ENCODE measurements at regions not wholly inside any gene's neighbourhood (a gene's known extent, or its start where the extent isn't known, plus 50 kb on each side); places are given as distances from the start of the nearest gene placed in this dataset.
A peak's percentile ranks its signal among the peaks of the same experiment; 100 is the strongest.

- 96% methylated on average over 10 of the region's 10 CpGs for WGBS (ENCODE audit: insufficient coverage)
- Histone ChIP-seq H3K9me3 (ENCODE audit: control extremely low read depth in 1 of 5, control insufficient read depth in 4 of 5, insufficient read depth in 2 of 5, low read depth in 1 of 5, low read length in 4 of 5) (peaks cover 0 to 5% (median 2%) of the 10 kb centered on the region in 5 experiments), H3K27ac (ENCODE audit: insufficient read depth in 1 of 2, low read depth in 1 of 2, low read length in 2 of 2, poor library complexity in 1 of 2, severe bottlenecking in 2 of 2) (no peak overlapping the region), H3K36me3 (ENCODE audit: control insufficient read depth in 4 of 4, insufficient read depth in 4 of 4, low read length in 3 of 4) (no peaks in the 10 kb centered on the region), H3K4me3 (ENCODE audit: control insufficient read depth in 1 of 7, extremely low read depth in 1 of 7, insufficient read depth in 4 of 7, low read depth in 2 of 7, low read length in 6 of 7) (no peak overlapping the region), H3K27me3 (replicated peaks in 2 of 5; ENCODE audit: control insufficient read depth in 4 of 5, insufficient read depth in 5 of 5, low read length in 4 of 5) (peaks cover 0 to 19% (median 6%) of the 10 kb centered on the region in 5 experiments), H3K4me1 (ENCODE audit: control extremely low read depth in 1 of 4, control insufficient read depth in 4 of 4, insufficient read depth in 4 of 4, low read length in 3 of 4) (peaks cover 3 to 14% (median 9%) of the 10 kb centered on the region in 4 experiments)
- ChIA-PET CTCF (interaction anchor here (0.6 to 1.8 kb wide), 4 partner anchors 9 to 705 kb away, joined by 3 to 4 read pairs (median 3); no protein-coding TSS in a partner anchor), POLR2A (no interaction called here)
- no peak for DNase-seq
Observed at GRCh38 chr11:32331098-32331497, 104.2 kb downstream of the WT1 start.

DNA sequence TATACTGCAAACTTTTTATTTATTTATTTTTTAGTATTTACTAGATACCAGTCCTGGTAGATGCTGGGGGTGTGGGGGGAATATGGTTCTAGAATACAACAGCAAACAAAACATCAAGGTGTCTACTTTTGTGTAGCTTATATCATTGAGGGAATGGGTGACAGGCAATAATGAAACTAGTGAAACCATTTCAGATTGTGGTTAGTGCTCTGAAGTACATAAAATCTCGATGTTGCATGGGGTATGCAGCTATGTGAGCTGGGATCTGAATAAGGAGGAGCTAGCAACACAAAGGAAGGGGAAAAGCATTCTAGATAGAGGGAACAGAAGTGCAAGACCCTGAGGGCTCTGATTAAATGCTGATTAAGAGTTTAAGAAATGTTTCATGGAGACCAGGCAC is 103.5 kb downstream of the WT1 start:
- Histone ChIP-seq H3K4me1 (ENCODE audit: control extremely low read depth in 1 of 4, control insufficient read depth in 4 of 4, insufficient read depth in 4 of 4, low read length in 3 of 4) (peaks cover 3 to 14% (median 9%) of the 10 kb centered on the region in 4 experiments), H3K9me3 (ENCODE audit: control extremely low read depth in 1 of 5, control insufficient read depth in 4 of 5, insufficient read depth in 2 of 5, low read depth in 1 of 5, low read length in 4 of 5) (peaks cover 0 to 5% (median 2%) of the 10 kb centered on the region in 5 experiments), H3K4me3 (ENCODE audit: control insufficient read depth in 1 of 7, extremely low read depth in 1 of 7, insufficient read depth in 4 of 7, low read depth in 2 of 7, low read length in 6 of 7) (no peak overlapping the region), H3K27ac (ENCODE audit: insufficient read depth in 1 of 2, low read depth in 1 of 2, low read length in 2 of 2, poor library complexity in 1 of 2, severe bottlenecking in 2 of 2) (no peak overlapping the region), H3K36me3 (ENCODE audit: control insufficient read depth in 4 of 4, insufficient read depth in 4 of 4, low read length in 3 of 4) (no peaks in the 10 kb centered on the region), H3K27me3 (replicated peaks in 2 of 5; ENCODE audit: control insufficient read depth in 4 of 5, insufficient read depth in 5 of 5, low read length in 4 of 5) (peaks cover 0 to 20% (median 6%) of the 10 kb centered on the region in 5 experiments)
- 73% methylated on average over 1 of the region's 1 CpG for whole genome bisulfite sequencing (ENCODE audit: insufficient coverage)
- no peak for DNase-seq
- POLR2A ChIA-PET: no interaction called here
- CTCF ChIA-PET: interaction anchor here (0.7 to 1.1 kb wide), 3 partner anchors 9 to 11 kb away, joined by 3 read pairs; no protein-coding TSS in a partner anchor

GRCh38 chr11:32332990-32333319 is 102.4 kb downstream of the WT1 start:
- H3K27ac ChIP-seq (ENCODE audit: insufficient read depth in 1 of 2, low read depth in 1 of 2, low read length in 2 of 2, poor library complexity in 1 of 2, severe bottlenecking in 2 of 2): no peak overlapping the region
- H3K4me1 ChIP-seq (ENCODE audit: control extremely low read depth in 1 of 4, control insufficient read depth in 4 of 4, insufficient read depth in 4 of 4, low read length in 3 of 4): peaks cover 3 to 14% (median 9%) of the 10 kb centered on the region in 4 experiments
- POLR2A ChIA-PET: interaction anchor here (0.6 kb wide), 1 partner anchor 269 kb away, joined by 3 read pairs; no protein-coding TSS in a partner anchor
- peak overlapping the region; percentile 19 to 79 (median 58) for H3K4me3 ChIP-seq (ENCODE audit: control insufficient read depth in 1 of 7, extremely low read depth in 1 of 7, insufficient read depth in 4 of 7, low read depth in 2 of 7, low read length in 6 of 7)
- peak in 1 of 3 donors; percentile 57 for DNase-seq
- CTCF ChIA-PET: interaction anchor here (0.9 to 5.6 kb wide), 5 partner anchors 10 to 43 kb away, joined by 3 to 29 read pairs (median 3); no protein-coding TSS in a partner anchor
- peaks cover 0 to 5% (median 2%) of the 10 kb centered on the region in 5 experiments for H3K9me3 ChIP-seq (ENCODE audit: control extremely low read depth in 1 of 5, control insufficient read depth in 4 of 5, insufficient read depth in 2 of 5, low read depth in 1 of 5, low read length in 4 of 5)
- H3K36me3 ChIP-seq (ENCODE audit: control insufficient read depth in 4 of 4, insufficient read depth in 4 of 4, low read length in 3 of 4): no peaks in the 10 kb centered on the region
- peaks cover 0 to 20% (median 6%) of the 10 kb centered on the region in 5 experiments for H3K27me3 ChIP-seq (replicated peaks in 2 of 5; ENCODE audit: control insufficient read depth in 4 of 5, insufficient read depth in 5 of 5, low read length in 4 of 5)
- 12% methylated on average over 10 of the region's 14 CpGs for WGBS (ENCODE audit: insufficient coverage)

DNA sequence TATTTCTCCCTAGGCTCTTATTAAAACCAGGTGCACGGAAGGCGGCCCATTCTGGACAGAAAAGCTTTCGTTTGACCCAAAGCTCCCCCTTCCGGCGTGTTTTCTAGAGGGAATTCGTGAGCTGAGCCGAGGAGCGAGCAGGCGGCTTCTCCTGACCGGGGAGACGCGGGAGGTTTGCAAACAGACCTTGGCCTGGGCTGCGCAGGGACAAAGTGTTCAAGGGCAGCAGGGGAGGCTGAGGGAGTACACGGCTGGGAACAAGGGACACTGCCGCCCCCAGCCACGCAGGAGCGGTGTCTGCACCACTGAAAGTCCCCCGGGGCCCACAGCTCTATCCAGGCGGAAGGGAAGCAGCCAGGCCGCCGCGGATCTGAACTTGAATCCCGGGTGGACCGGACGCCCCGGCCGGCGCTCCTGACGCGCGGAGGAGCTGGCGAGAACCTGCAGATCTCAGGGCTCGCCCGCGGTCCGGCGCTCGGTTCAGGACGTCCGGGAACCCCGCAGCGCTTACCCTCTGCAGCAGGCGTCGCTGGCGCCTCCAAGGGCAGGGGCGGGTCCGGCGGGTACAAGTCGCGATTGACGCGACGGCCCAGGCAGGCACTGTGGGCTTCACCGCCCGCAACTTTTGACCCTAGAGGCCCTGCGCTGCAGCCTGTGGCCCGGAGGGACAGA is 101.9 kb downstream of the WT1 start:
- CTCF ChIA-PET: interaction anchor here (0.9 to 5.6 kb wide), 7 partner anchors 10 to 261 kb away, joined by 3 to 29 read pairs (median 3); no protein-coding TSS in a partner anchor
- Histone ChIP-seq H3K4me3 (ENCODE audit: control insufficient read depth in 1 of 7, extremely low read depth in 1 of 7, insufficient read depth in 4 of 7, low read depth in 2 of 7, low read length in 6 of 7) (peak overlapping the region; percentile 19 to 79 (median 58)), H3K36me3 (ENCODE audit: control insufficient read depth in 4 of 4, insufficient read depth in 4 of 4, low read length in 3 of 4) (no peaks in the 10 kb centered on the region), H3K4me1 (ENCODE audit: control extremely low read depth in 1 of 4, control insufficient read depth in 4 of 4, insufficient read depth in 4 of 4, low read length in 3 of 4) (peaks cover 3 to 14% (median 9%) of the 10 kb centered on the region in 4 experiments), H3K27me3 (replicated peaks in 2 of 5; ENCODE audit: control insufficient read depth in 4 of 5, insufficient read depth in 5 of 5, low read length in 4 of 5) (peaks cover 0 to 20% (median 6%) of the 10 kb centered on the region in 5 experiments), H3K9me3 (ENCODE audit: control extremely low read depth in 1 of 5, control insufficient read depth in 4 of 5, insufficient read depth in 2 of 5, low read depth in 1 of 5, low read length in 4 of 5) (peaks cover 0 to 5% (median 2%) of the 10 kb centered on the region in 5 experiments), H3K27ac (ENCODE audit: insufficient read depth in 1 of 2, low read depth in 1 of 2, low read length in 2 of 2, poor library complexity in 1 of 2, severe bottlenecking in 2 of 2) (no peak overlapping the region)
- DNase-seq: peak; percentile 47 to 60 (median 59)
- 3% methylated on average over 56 of the region's 57 CpGs for WGBS (ENCODE audit: insufficient coverage)
- POLR2A ChIA-PET: interaction anchor here (0.6 kb wide), 1 partner anchor 269 kb away, joined by 3 read pairs; no protein-coding TSS in a partner anchor

GRCh38 chr11:32334822-32335221 is 100.5 kb downstream of the WT1 start:
- peak in 2 of 3 donors; percentile 24 to 26 for DNase-seq
- WGBS (ENCODE audit: insufficient coverage): 98% methylated on average over 7 of the region's 8 CpGs
- Histone ChIP-seq H3K4me1 (ENCODE audit: control extremely low read depth in 1 of 4, control insufficient read depth in 4 of 4, insufficient read depth in 4 of 4, low read length in 3 of 4) (peaks cover 3 to 14% (median 9%) of the 10 kb centered on the region in 4 experiments), H3K27me3 (replicated peaks in 2 of 5; ENCODE audit: control insufficient read depth in 4 of 5, insufficient read depth in 5 of 5, low read length in 4 of 5) (peaks cover 0 to 20% (median 5%) of the 10 kb centered on the region in 5 experiments), H3K27ac (ENCODE audit: insufficient read depth in 1 of 2, low read depth in 1 of 2, low read length in 2 of 2, poor library complexity in 1 of 2, severe bottlenecking in 2 of 2) (no peak overlapping the region), H3K9me3 (ENCODE audit: control extremely low read depth in 1 of 5, control insufficient read depth in 4 of 5, insufficient read depth in 2 of 5, low read depth in 1 of 5, low read length in 4 of 5) (peaks cover 0 to 5% (median 2%) of the 10 kb centered on the region in 5 experiments), H3K36me3 (ENCODE audit: control insufficient read depth in 4 of 4, insufficient read depth in 4 of 4, low read length in 3 of 4) (no peaks in the 10 kb centered on the region), H3K4me3 (ENCODE audit: control insufficient read depth in 1 of 7, extremely low read depth in 1 of 7, insufficient read depth in 4 of 7, low read depth in 2 of 7, low read length in 6 of 7) (no peak overlapping the region)
- POLR2A ChIA-PET: no interaction called here
- CTCF ChIA-PET: interaction anchor here (1.2 to 5.6 kb wide), 5 partner anchors 9 to 36 kb away, joined by 3 to 29 read pairs (median 5); no protein-coding TSS in a partner anchor

All from common myeloid progenitor, CD34-positive (primary cell).